SK-N-SH (cell line): ENCODE measurements at regions not wholly inside any gene's neighbourhood (a gene's known extent, or its start where the extent isn't known, plus 50 kb on each side); places are given as distances from the start of the nearest gene placed in this dataset.
A peak's percentile ranks its signal among the peaks of the same experiment; 100 is the strongest.

Source experiments
- CTCF ChIA-PET: fragments of 300-600, 350-600 bp; formaldehyde crosslinking; extraction: SDS; loops from one replicate; lab custom pipeline; 2021; lab: Yijun Ruan, JAX
- POLR2A ChIA-PET: fragments of 350-600 bp; sonication (Branson Sonifier 250); formaldehyde crosslinking; extraction: SDS; loops from one replicate; lab custom pipeline; 2020; ENCODE audit warnings: antibody characterized with exemption, inconsistent platforms; lab: Yijun Ruan, JAX
- DNase-seq: peaks from one replicate; pipeline ENCODE4 v3.0.0; 2012
- H2AFZ ChIP-seq: fragments of 200-600 bp; sonication (generic); 2 replicates; pipeline ENCODE4 v1.8.1; 2016; ENCODE audit warnings: antibody characterized with exemption, mild to moderate bottlenecking, low read depth
- H3F3A ChIP-seq: fragments of 200-600 bp; sonication (generic); replicated peaks from 2 replicates; pipeline ENCODE3; 2016; ENCODE audit warnings: antibody characterized with exemption, mild to moderate bottlenecking; ENCODE audit not compliant: insufficient read depth
- H3K27ac ChIP-seq, 2 experiments: fragments of 200-500 bp in 1 of 2; fragments of 200-600 bp in 1 of 2; sonication (Bioruptor generic) in 1 of 2; sonication (generic), shearing (Covaris generic) in 1 of 2; 2 replicates each; pipeline versions ENCODE4 v1.5.1 to v1.6.1; 2014 to 2016; ENCODE audit warnings: low read depth in 2 of 2, inconsistent platforms in 1 of 2, low read length in 1 of 2, mild to moderate bottlenecking in 1 of 2, mixed read lengths in 1 of 2
- H3K27me3 ChIP-seq: fragments of 200-600 bp; sonication (generic), shearing (Covaris generic); 2 replicates; pipeline ENCODE4 v1.6.1; 2016; ENCODE audit warnings: mixed run types; ENCODE audit not compliant: insufficient read depth
- H3K36me3 ChIP-seq, 2 experiments: fragments of 200-500 bp in 1 of 2; fragments of 200-600 bp in 1 of 2; sonication (Bioruptor generic) in 1 of 2; sonication (generic) in 1 of 2; replicated peaks in 1 of 2; 2 replicates each; pipeline versions ENCODE3 to v1.5.1; 2014 to 2016; ENCODE audit warnings: low read length in 1 of 2, mild to moderate bottlenecking in 1 of 2; ENCODE audit not compliant: insufficient read depth in 2 of 2, control insufficient read depth in 1 of 2
- H3K4me1 ChIP-seq, 2 experiments: fragments of 200-500 bp in 1 of 2; fragments of 200-600 bp in 1 of 2; sonication (Bioruptor generic) in 1 of 2; sonication (generic), shearing (Covaris generic) in 1 of 2; 2 replicates each; pipeline versions ENCODE4 v1.5.1 to v1.6.1; 2014 to 2016; ENCODE audit warnings: low read depth in 1 of 2, low read length in 1 of 2, mixed run types in 1 of 2; ENCODE audit not compliant: insufficient read depth in 2 of 2, control insufficient read depth in 1 of 2
- H3K4me2 ChIP-seq: fragments of 200-600 bp; sonication (generic), shearing (Covaris generic); 2 replicates; pipeline ENCODE4 v1.6.1; 2017; ENCODE audit warnings: mixed run types
- H3K4me3 ChIP-seq, 2 experiments: fragments of 200-500 bp in 1 of 2; fragments of 200-600 bp in 1 of 2; sonication (Bioruptor generic) in 1 of 2; sonication (generic), shearing (Covaris generic) in 1 of 2; 2 replicates each; pipeline versions ENCODE4 v1.5.1 to v1.8.1; 2014 to 2016; ENCODE audit warnings: low read depth in 2 of 2, inconsistent platforms in 1 of 2, low read length in 1 of 2, mild to moderate bottlenecking in 1 of 2, mixed read lengths in 1 of 2, moderate library complexity in 1 of 2
- H3K79me2 ChIP-seq: fragments of 200-600 bp; sonication (generic); 2 replicates; pipeline ENCODE4 v1.8.1; 2017; ENCODE audit warnings: mild to moderate bottlenecking; ENCODE audit not compliant: insufficient read depth
- H3K9ac ChIP-seq: fragments of 200-600 bp; sonication (generic); 2 replicates; pipeline ENCODE4 v1.6.1; 2017; ENCODE audit warnings: mixed run types
- H3K9me2 ChIP-seq: fragments of 200-600 bp; sonication (generic); 2 replicates; pipeline ENCODE4 v1.6.1; 2017; ENCODE audit warnings: mixed run types
- H3K9me3 ChIP-seq: fragments of 200-600 bp; sonication (generic); 2 replicates; pipeline ENCODE4 v1.6.1; 2017; ENCODE audit warnings: mixed run types, mild to moderate bottlenecking, moderate library complexity
- H4K20me1 ChIP-seq: fragments of 200-600 bp; sonication (generic); 2 replicates; pipeline ENCODE4 v1.6.1; 2017; ENCODE audit warnings: mild to moderate bottlenecking, mixed run types; ENCODE audit not compliant: insufficient read depth
- ELF1 ChIP-seq: IDR thresholded peaks from 2 replicates; pipeline ENCODE4 v1.4.0; 2012
- EP300 ChIP-seq, 2 experiments: IDR thresholded peaks; 2 replicates each; pipeline versions ENCODE4 v1.4.0 to v1.6.1; 2012; ENCODE audit warnings: borderline replicate concordance in 1 of 2, low read depth in 1 of 2, low read length in 1 of 2
- FOSL2 ChIP-seq: IDR thresholded peaks from 2 replicates; pipeline ENCODE4 v1.4.0; 2012; ENCODE audit warnings: low read depth, mild to moderate bottlenecking, moderate library complexity, borderline replicate concordance
- FOXJ3 ChIP-seq: sonication (generic); formaldehyde crosslinking; IDR thresholded peaks from 2 replicates; pipeline ENCODE4 v1.5.1; 2020; ENCODE audit warnings: mild to moderate bottlenecking, missing genetic modification reagents
- JUND ChIP-seq: IDR thresholded peaks from 2 replicates; pipeline ENCODE4 v1.4.0; 2012
- MEF2A ChIP-seq: IDR thresholded peaks from 2 replicates; pipeline ENCODE4 v1.4.0; 2012; ENCODE audit warnings: low read depth, borderline replicate concordance
- MXI1 ChIP-seq: IDR thresholded peaks from 2 replicates; pipeline ENCODE4 v1.6.1; 2012; ENCODE audit warnings: mild to moderate bottlenecking, low read depth, low read length, improper control_type of control experiment
- NFIC ChIP-seq: IDR thresholded peaks from 2 replicates; pipeline ENCODE4 v1.4.0; 2012; ENCODE audit warnings: borderline replicate concordance
- POLR2AphosphoS5 ChIP-seq: IDR thresholded peaks from 2 replicates; pipeline ENCODE4 v1.6.1; 2012; ENCODE audit warnings: low read depth, low read length
- RAD21 ChIP-seq: IDR thresholded peaks from 2 replicates; pipeline ENCODE4 v1.6.1; 2012; ENCODE audit warnings: mild to moderate bottlenecking, low read length
- RFX5 ChIP-seq: IDR thresholded peaks from 2 replicates; pipeline ENCODE4 v1.6.1; 2012; ENCODE audit warnings: mild to moderate bottlenecking, improper control_type of control experiment, low read length
- RXRA ChIP-seq: IDR thresholded peaks from 2 replicates; pipeline ENCODE4 v1.4.0; 2012; ENCODE audit warnings: low read depth, mild to moderate bottlenecking, borderline replicate concordance
- SIN3A ChIP-seq: IDR thresholded peaks from 2 replicates; pipeline ENCODE4 v1.6.1; 2012; ENCODE audit warnings: low read depth, mild to moderate bottlenecking, low read length, moderate library complexity, borderline replicate concordance
- TCF12 ChIP-seq: IDR thresholded peaks from 2 replicates; pipeline ENCODE4 v1.4.0; 2012
- USF1 ChIP-seq: IDR thresholded peaks from 2 replicates; pipeline ENCODE4 v1.4.0; 2012; ENCODE audit warnings: low read depth, borderline replicate concordance
- USF2 ChIP-seq: fragments of 150-350 bp; IDR thresholded peaks from 2 replicates; pipeline ENCODE4 v1.6.1; 2017; ENCODE audit warnings: antibody characterized with exemption, low read length, low read depth, borderline replicate concordance
- WGBS: methylation state at CpG from one replicate; pipeline ENCODE4 v1.1.6; 2017; ENCODE audit warnings: low lambda C conversion rate; 5-methylcytosine and 5-hydroxymethylcytosine counted together
- TF ChIP-seq, protein P1 (sequence below): fragments of 200-600 bp; sonication (generic); IDR thresholded peaks from 2 replicates; pipeline ENCODE4 v1.6.1; 2017; ENCODE audit warnings: antibody characterized with exemption, mild to moderate bottlenecking, moderate library complexity
- TF ChIP-seq, protein P2 (sequence below): fragments of 150-350 bp; IDR thresholded peaks from 2 replicates; pipeline ENCODE4 v1.6.1; 2016; ENCODE audit warnings: mild to moderate bottlenecking, low read depth, low read length
- TF ChIP-seq, protein P3 (sequence below): IDR thresholded peaks from 2 replicates; pipeline ENCODE4 v1.6.1; 2012; ENCODE audit warnings: mild to moderate bottlenecking, low read depth, low read length, moderate library complexity

GRCh38 chr10:64041989-64042490 is 520.8 kb downstream of the REEP3 start:
- DNase-seq: peak; percentile 11
- Histone ChIP-seq H3K9me2 (no peaks in the 10 kb centered on the region), H3K4me3 (no peak overlapping the region), H3K4me1 (no peaks in the 10 kb centered on the region; a peak in 1 of 4 replicates), H3K27me3 (0 out of 2 replicates have a peak, but pooled peaks cover under 1% of the 10 kb centered on the region), H4K20me1 (no peaks in the 10 kb centered on the region), H3F3A (no peaks in the 10 kb centered on the region), H3K27ac (no peak overlapping the region), H3K9ac (no peak overlapping the region), H3K79me2 (no peaks in the 10 kb centered on the region), H3K36me3 (no peaks in the 10 kb centered on the region), H2AFZ (no peak overlapping the region), H3K4me2 (no peak overlapping the region), H3K9me3 (no peaks in the 10 kb centered on the region)
- WGBS: 89% methylated on average over 7 of the region's 19 CpGs
- CTCF ChIA-PET: interaction anchor here (0.6 to 3.6 kb wide), 18 partner anchors 8 to 818 kb away, joined by 3 to 26 read pairs (median 4); no protein-coding TSS in a partner anchor
- POLR2A ChIA-PET: no interaction called here
- TF ChIP-seq JUND (no peak), USF2 (no peak)

GRCh38 chr10:64044098-64044497 is 522.9 kb downstream of the REEP3 start:
- Histone ChIP-seq H3K79me2 (no peaks in the 10 kb centered on the region), H2AFZ (no peak overlapping the region), H3K27ac (no peak overlapping the region), H3K9ac (no peak overlapping the region), H3K36me3 (no peaks in the 10 kb centered on the region), H3K4me2 (no peak overlapping the region), H3F3A (no peaks in the 10 kb centered on the region), H3K4me1 (no peaks in the 10 kb centered on the region), H3K9me3 (no peaks in the 10 kb centered on the region), H4K20me1 (no peaks in the 10 kb centered on the region), H3K9me2 (no peaks in the 10 kb centered on the region), H3K4me3 (no peak overlapping the region), H3K27me3 (no peaks in the 10 kb centered on the region)
- POLR2A ChIA-PET: no interaction called here
- no peak for DNase-seq
- 74% methylated on average over 2 of the region's 2 CpGs for WGBS
- CTCF ChIA-PET: no interaction called here
- no peak for TF ChIP-seq SIN3A
- TF ChIP-seq, protein P1, sequence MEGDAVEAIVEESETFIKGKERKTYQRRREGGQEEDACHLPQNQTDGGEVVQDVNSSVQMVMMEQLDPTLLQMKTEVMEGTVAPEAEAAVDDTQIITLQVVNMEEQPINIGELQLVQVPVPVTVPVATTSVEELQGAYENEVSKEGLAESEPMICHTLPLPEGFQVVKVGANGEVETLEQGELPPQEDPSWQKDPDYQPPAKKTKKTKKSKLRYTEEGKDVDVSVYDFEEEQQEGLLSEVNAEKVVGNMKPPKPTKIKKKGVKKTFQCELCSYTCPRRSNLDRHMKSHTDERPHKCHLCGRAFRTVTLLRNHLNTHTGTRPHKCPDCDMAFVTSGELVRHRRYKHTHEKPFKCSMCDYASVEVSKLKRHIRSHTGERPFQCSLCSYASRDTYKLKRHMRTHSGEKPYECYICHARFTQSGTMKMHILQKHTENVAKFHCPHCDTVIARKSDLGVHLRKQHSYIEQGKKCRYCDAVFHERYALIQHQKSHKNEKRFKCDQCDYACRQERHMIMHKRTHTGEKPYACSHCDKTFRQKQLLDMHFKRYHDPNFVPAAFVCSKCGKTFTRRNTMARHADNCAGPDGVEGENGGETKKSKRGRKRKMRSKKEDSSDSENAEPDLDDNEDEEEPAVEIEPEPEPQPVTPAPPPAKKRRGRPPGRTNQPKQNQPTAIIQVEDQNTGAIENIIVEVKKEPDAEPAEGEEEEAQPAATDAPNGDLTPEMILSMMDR: no peak
- TF ChIP-seq TCF12: no peak
- TF ChIP-seq RXRA: no peak
- TF ChIP-seq, protein P2, sequence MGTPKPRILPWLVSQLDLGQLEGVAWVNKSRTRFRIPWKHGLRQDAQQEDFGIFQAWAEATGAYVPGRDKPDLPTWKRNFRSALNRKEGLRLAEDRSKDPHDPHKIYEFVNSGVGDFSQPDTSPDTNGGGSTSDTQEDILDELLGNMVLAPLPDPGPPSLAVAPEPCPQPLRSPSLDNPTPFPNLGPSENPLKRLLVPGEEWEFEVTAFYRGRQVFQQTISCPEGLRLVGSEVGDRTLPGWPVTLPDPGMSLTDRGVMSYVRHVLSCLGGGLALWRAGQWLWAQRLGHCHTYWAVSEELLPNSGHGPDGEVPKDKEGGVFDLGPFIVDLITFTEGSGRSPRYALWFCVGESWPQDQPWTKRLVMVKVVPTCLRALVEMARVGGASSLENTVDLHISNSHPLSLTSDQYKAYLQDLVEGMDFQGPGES: no peak
- TF ChIP-seq MXI1: no peak
- TF ChIP-seq POLR2AphosphoS5: no peak
- TF ChIP-seq RFX5: no peak
- no peak for TF ChIP-seq NFIC
- TF ChIP-seq, protein P3, sequence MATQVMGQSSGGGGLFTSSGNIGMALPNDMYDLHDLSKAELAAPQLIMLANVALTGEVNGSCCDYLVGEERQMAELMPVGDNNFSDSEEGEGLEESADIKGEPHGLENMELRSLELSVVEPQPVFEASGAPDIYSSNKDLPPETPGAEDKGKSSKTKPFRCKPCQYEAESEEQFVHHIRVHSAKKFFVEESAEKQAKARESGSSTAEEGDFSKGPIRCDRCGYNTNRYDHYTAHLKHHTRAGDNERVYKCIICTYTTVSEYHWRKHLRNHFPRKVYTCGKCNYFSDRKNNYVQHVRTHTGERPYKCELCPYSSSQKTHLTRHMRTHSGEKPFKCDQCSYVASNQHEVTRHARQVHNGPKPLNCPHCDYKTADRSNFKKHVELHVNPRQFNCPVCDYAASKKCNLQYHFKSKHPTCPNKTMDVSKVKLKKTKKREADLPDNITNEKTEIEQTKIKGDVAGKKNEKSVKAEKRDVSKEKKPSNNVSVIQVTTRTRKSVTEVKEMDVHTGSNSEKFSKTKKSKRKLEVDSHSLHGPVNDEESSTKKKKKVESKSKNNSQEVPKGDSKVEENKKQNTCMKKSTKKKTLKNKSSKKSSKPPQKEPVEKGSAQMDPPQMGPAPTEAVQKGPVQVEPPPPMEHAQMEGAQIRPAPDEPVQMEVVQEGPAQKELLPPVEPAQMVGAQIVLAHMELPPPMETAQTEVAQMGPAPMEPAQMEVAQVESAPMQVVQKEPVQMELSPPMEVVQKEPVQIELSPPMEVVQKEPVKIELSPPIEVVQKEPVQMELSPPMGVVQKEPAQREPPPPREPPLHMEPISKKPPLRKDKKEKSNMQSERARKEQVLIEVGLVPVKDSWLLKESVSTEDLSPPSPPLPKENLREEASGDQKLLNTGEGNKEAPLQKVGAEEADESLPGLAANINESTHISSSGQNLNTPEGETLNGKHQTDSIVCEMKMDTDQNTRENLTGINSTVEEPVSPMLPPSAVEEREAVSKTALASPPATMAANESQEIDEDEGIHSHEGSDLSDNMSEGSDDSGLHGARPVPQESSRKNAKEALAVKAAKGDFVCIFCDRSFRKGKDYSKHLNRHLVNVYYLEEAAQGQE: no peak
- TF ChIP-seq USF1: no peak
- no peak for TF ChIP-seq MEF2A
- no peak for TF ChIP-seq FOXJ3 (CRISPR knock-in tag)
- no peak for TF ChIP-seq RAD21
- no peak for TF ChIP-seq ELF1
- no peak for TF ChIP-seq EP300 (IDR thresholded peaks at IDR 0.05; ENCODE audit: borderline replicate concordance in 1 of 2, low read depth in 1 of 2, low read length in 1 of 2)
- no peak for TF ChIP-seq FOSL2
- TF ChIP-seq USF2: no peak
